Skeletal muscle cell (primary cell): ENCODE measurements at regions not wholly inside any gene's neighbourhood (a gene's known extent, or its start where the extent isn't known, plus 50 kb on each side); places are given as distances from the start of the nearest gene placed in this dataset.
"Not testable (repeated sequence)": the region's sequence is repeated elsewhere in the genome, so short reads cannot be mapped to it uniquely, and the experiment has no call there.

Experiments
- DNase-seq: peaks from one replicate; pipeline ENCODE4 v3.0.0-alpha.2; 2010; ENCODE audit warnings: low read depth
- H3K4me3 ChIP-seq: 2 replicates; pipeline ENCODE4 v1.5.1; 2011; ENCODE audit warnings: low read depth, mild to moderate bottlenecking, control low read depth, low read length, moderate library complexity

- H3K4me3 ChIP-seq, result no peak overlapping the region
- no peak for DNase-seq
These were observed 272.8 kb downstream of the COG6 start for GRCh38 chr13:39928261-39928660.

GRCh38 chr13:39929583-39929982, 274.1 kb downstream of the COG6 start:
- H3K4me3 ChIP-seq, result no peak overlapping the region
- DNase-seq, result no peak

- H3K4me3 ChIP-seq, result no peak overlapping the region
- DNase-seq, result no peak
These were observed 274.6 kb downstream of the COG6 start for GRCh38 chr13:39930060-39930459.

DNA sequence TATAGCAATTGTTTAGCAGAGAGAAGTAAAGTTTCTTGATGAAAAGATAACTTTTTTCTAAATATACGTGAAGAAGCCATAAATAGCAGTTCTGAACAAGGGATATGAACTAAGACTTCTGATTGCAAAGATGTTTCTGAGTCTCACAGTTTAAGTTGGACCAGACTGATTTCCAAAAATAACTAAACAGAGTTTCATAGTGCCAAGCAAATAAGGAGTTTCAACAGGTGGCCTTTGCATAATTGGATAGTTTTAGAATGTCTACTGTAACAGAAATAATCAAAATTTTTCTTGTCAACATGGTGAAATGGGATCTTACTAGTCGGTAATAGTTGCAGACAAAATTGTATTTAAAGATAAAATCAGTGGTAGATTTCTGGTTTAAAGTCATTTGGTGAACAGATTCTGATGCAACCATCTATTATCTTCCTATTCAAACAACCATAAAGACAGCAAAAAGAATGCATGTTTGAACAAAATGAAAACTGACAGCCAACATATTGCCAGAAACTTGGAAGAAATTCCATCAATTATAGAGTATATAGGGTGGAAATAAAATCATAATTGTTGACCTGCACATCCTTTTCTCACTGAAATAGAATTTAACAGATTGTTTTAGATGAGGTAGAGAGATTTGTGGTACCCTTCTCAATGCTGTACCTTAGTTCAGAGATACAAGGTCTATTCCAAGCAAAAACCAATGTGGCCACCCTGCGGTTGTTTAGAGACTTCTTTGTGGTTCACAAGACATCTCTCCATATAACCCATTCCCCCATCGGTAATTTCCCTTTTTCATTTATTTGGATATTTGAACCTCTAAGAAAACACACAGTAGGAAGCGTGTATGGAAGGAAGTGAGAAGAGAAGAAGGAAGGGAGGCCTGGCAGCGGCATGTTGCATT, 275.3 kb downstream of the COG6 start:
- no peak for DNase-seq
- H3K4me3 ChIP-seq, result no peak overlapping the region

GRCh38 chr13:39931505-39931904, 276.0 kb downstream of the COG6 start:
- no peak overlapping the region for H3K4me3 ChIP-seq
- DNase-seq, result no peak

DNA sequence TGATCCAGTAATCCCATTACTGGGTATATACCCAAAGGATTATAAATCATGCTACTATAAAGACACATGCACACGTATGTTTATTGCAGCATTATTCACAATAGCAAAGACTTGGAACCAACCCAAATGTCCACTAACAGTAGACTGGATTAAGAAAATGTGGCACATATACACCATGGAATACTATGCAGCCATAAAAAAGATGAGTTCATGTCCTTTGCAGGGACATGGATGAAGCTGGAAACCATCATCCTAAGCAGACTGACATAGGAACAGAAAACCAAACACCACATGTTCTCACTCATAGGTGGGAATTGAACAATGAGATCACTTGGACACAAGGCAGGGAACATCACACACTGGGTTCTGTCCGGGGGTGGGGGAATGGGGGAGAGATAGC, 277.1 kb downstream of the COG6 start:
- not testable (repeated sequence) for DNase-seq, H3K4me3 ChIP-seq

GRCh38 chr13:39935155-39935554, 279.7 kb downstream of the COG6 start:
- no peak overlapping the region for H3K4me3 ChIP-seq
- no peak for DNase-seq

DNA sequence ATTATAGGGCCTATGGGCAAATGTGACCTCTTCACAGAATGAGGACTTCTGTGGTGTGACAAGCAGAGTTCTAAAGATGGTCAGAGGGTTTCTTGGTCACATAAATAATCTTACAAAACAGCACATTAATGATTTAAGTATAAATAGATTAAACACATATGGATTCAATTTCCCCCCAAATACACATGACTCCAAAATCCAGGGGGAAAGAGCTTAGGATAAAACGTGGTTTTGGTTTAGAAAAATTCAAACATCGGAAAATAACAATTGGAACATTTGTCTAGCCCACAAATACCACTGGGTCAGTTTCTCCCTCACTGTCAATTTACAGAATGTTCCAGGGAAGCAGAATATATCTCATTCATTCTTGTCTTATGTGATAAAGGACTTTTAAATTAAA, 283.1 kb downstream of the COG6 start:
- H3K4me3 ChIP-seq, result no peak overlapping the region
- no peak for DNase-seq

DNA sequence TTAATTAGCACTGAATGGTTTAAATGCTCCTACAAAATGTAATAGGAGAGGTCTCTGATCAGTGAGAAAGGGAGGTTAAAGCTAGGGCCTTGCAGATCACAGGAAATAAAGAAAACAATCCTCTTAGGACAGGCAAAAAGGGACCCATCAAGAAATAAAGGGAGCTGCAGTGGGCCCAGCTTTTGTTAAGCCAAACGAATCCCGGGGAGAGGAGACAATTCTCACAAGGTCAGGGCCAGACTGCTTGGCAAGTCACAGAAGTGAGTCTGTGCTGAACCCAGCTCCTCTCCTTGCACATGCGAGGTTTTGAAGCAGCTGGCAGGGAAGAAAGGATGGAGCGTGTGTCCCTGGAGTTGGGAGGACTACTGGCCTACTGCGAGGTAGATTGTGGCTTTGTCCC, 285.8 kb downstream of the COG6 start:
- DNase-seq, result no peak
- H3K4me3 ChIP-seq, result no peak overlapping the region

- no peak overlapping the region for H3K4me3 ChIP-seq
- no peak for DNase-seq
These were observed 286.6 kb downstream of the COG6 start for GRCh38 chr13:39941911-39942551.

- H3K4me3 ChIP-seq, result no peak overlapping the region
- DNase-seq, result peak; percentile 46
These were observed 287.3 kb downstream of the COG6 start for GRCh38 chr13:39942552-39943273.

- no peak for DNase-seq
- H3K4me3 ChIP-seq, result no peak overlapping the region
These were observed 288.2 kb downstream of the COG6 start for GRCh38 chr13:39943711-39944110.

- H3K4me3 ChIP-seq, result no peak overlapping the region
- DNase-seq, result no peak
These were observed 289.8 kb downstream of the COG6 start for GRCh38 chr13:39945226-39945625.

DNA sequence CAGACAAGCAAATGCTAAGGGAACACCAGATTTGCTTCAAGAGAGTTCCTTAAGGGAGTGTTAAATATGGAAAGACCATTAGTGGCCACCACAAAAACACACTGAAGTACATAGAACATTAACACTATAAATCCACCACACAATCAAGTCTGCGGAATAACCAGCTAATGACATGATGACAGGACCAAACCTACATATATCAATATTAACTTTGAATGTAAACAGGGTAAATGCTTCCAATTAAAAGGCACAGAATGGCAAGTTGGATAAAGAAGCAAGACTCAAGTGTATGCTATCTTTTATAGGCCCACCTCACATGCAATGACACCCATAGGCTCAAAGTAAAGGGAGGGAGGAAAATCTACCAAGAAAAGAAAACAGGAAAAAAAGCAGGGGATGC, 291.3 kb downstream of the COG6 start:
- no peak for DNase-seq
- H3K4me3 ChIP-seq, result no peak overlapping the region

DNA sequence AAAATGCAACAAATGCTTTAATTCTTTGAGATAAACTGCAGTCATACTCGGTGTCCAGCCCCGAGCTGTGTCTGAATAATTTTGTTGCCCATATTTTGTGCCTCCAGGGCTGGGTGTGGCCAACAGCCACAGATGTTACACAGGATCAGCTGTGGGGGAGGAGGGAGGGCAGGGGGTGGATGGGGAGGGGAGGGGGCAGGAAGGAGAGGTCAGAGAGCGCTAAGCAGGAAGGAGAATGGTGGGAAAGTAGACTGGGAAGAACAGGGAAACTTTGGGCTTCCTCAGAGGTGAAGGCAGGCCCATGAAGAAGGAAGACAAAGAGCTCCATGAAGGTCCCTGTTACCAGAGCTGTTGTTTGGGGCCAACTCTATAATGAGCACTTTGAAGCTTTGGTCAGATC, 295.8 kb downstream of the COG6 start:
- no peak for DNase-seq
- no peak overlapping the region for H3K4me3 ChIP-seq

GRCh38 chr13:39952249-39953233, 297.1 kb downstream of the COG6 start:
- DNase-seq, result no peak
- H3K4me3 ChIP-seq, result no peak overlapping the region

DNA sequence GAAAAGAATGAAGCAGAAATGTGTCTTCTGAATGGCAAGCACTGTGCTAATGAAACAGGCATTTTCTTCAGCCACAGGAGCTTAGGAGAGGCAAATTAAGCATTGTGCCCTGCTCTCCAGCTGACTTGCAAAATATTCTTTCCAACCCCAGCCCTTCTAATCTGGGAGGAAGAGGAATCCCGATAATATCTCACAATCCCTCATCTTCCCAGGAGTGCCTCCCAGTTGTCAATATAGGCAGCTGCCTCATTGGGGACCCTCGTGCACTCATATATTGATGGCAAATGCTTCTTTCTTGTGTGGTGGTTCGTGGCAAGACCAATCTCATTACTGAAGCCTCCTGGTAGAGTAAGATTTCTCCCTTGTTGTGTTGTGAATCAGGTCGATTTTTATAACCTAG, 299.0 kb downstream of the COG6 start:
- no peak for DNase-seq
- H3K4me3 ChIP-seq, result no peak overlapping the region

DNA sequence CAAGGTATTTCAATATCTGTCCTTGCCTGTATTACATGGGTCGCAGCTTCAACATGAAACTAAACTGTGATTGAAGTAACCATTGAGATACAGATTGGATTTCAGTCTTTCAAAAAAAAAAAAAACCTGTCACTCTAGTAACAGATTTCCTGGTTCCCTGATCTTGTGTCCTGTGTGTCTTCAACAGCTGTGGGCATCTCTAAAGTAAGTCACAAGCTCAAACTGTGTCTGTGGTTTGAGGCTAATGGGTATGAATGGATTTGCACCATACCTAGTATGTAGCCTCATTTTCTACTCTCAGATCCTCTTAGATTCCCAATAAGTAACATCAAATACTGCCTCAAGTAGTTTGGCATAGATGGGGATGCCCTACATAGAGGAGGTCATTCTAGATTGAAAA, 300.1 kb downstream of the COG6 start:
- no peak for DNase-seq
- H3K4me3 ChIP-seq, result no peak overlapping the region

DNA sequence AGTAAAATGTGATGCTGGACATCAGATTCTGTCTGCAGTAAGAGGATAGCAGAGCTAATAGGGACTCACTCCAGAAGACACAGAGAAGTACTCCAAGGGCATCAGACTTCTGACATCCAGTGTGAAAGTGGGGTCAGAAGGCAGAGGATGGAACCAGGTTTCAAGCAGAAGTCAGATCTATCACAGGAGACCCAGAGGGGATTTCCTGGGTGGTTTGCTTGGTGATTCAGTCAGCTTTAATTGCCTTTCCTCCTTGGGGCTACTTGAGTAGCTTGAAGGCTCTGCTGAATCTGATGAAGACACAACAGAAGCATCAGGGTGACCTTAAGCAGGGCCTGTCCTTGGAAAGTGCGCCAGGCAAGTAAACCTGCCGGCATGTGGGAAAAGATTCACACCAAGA, 300.6 kb downstream of the COG6 start:
- no peak for DNase-seq
- no peak overlapping the region for H3K4me3 ChIP-seq
